SK-N-SH treated with all-trans-retinoic acid at 6 μM for 48 hours (cell line): ENCODE measurements at regions not wholly inside any gene's neighbourhood (a gene's known extent, or its start where the extent isn't known, plus 50 kb on each side); places are given as distances from the start of the nearest gene placed in this dataset.

ENCODE experiments used
- ATAC-seq: fragments of 200-7000 bp; cut with Tn5 transposase; 3 replicates; pipeline ENCODE4 v1.9.1; 2020; ENCODE audit warnings: mild to moderate bottlenecking, moderate library complexity
- ARNTL ChIP-seq: fragments of 450-650 bp; formaldehyde crosslinking; IDR thresholded peaks from 2 replicates; pipeline ENCODE4 v1.5.0; 2020; ENCODE audit warnings: low read depth, mild to moderate bottlenecking, moderate library complexity, borderline replicate concordance
- BACH2 ChIP-seq: fragments of 250-450 bp; sonication (Bioruptor Pico); IDR thresholded peaks from 2 replicates; pipeline ENCODE4 v1.9.0; 2021; ENCODE audit warnings: mild to moderate bottlenecking, borderline replicate concordance
- CSDC2 ChIP-seq: fragments of 250-450 bp; sonication (Bioruptor Pico); IDR thresholded peaks from 2 replicates; pipeline ENCODE4 v1.5.0; 2020; ENCODE audit warnings: mild to moderate bottlenecking, moderate library complexity
- ESRRG ChIP-seq: fragments of 250-450 bp; sonication (Bioruptor Pico); IDR thresholded peaks from 2 replicates; pipeline ENCODE4 v1.6.1; 2021; ENCODE audit warnings: mild to moderate bottlenecking
- GLIS3 ChIP-seq: fragments of 250-450 bp; sonication (Bioruptor Pico); IDR thresholded peaks from 2 replicates; pipeline ENCODE4 v1.5.0; 2020; ENCODE audit warnings: mild to moderate bottlenecking, moderate library complexity
- ISL1 ChIP-seq: fragments of 250-450 bp; sonication (Bioruptor Pico); IDR thresholded peaks from 2 replicates; pipeline ENCODE4 v2.1.2; 2022; ENCODE audit warnings: mild to moderate bottlenecking, moderate library complexity
- OSR1 ChIP-seq: fragments of 250-450 bp; sonication (Bioruptor Pico); IDR thresholded peaks from 2 replicates; pipeline ENCODE4 v1.8.0; 2022; ENCODE audit warnings: moderate library complexity, mild to moderate bottlenecking, inconsistent platforms
- PPARA ChIP-seq: fragments of 250-450 bp; sonication (Bioruptor Pico); IDR thresholded peaks from 2 replicates; pipeline ENCODE4 v1.5.0; 2020; ENCODE audit warnings: mild to moderate bottlenecking, borderline replicate concordance
- RARB ChIP-seq: fragments of 250-450 bp; sonication (Bioruptor Pico); IDR thresholded peaks from 2 replicates; pipeline ENCODE4 v1.8.0; 2021; ENCODE audit warnings: mild to moderate bottlenecking, moderate library complexity
- SNAI2 ChIP-seq: fragments of 250-450 bp; sonication (Bioruptor Pico); IDR thresholded peaks from 2 replicates; pipeline ENCODE4 v1.5.0; 2020; ENCODE audit warnings: mild to moderate bottlenecking, moderate library complexity
- TCF4 ChIP-seq: fragments of 250-450 bp; sonication (Bioruptor Pico); IDR thresholded peaks from 2 replicates; pipeline ENCODE4 v1.8.0; 2021; ENCODE audit warnings: mild to moderate bottlenecking, moderate library complexity, borderline replicate concordance
- TOX ChIP-seq: fragments of 250-450 bp; sonication (Bioruptor Pico); IDR thresholded peaks from 2 replicates; pipeline ENCODE4 v1.8.0; 2021; ENCODE audit warnings: mild to moderate bottlenecking, moderate library complexity, borderline replicate concordance
- ZC3H10 ChIP-seq: fragments of 250-450 bp; sonication (Bioruptor Pico); IDR thresholded peaks from 2 replicates; pipeline ENCODE4 v1.5.1; 2021; ENCODE audit warnings: mild to moderate bottlenecking, moderate library complexity
- ZFP3 ChIP-seq: fragments of 250-450 bp; sonication (Bioruptor Pico); IDR thresholded peaks from 2 replicates; pipeline ENCODE4 v1.5.0; 2020; ENCODE audit warnings: mild to moderate bottlenecking, moderate library complexity
- ZFP30 ChIP-seq: fragments of 450-650 bp; formaldehyde crosslinking; IDR thresholded peaks from 2 replicates; pipeline ENCODE4 v1.5.0; 2022; ENCODE audit warnings: mild to moderate bottlenecking, moderate library complexity
- ZNF565 ChIP-seq: fragments of 450-650 bp; formaldehyde crosslinking; conservative IDR thresholded peaks from 2 replicates; pipeline ENCODE4 v1.5.0; 2020; ENCODE audit warnings: low read depth, mild to moderate bottlenecking, moderate library complexity
- ZNF70 ChIP-seq: fragments of 450-650 bp; formaldehyde crosslinking; IDR thresholded peaks from 2 replicates; pipeline ENCODE4 v1.5.0; 2020; ENCODE audit warnings: mild to moderate bottlenecking, moderate library complexity
- ZNF8 ChIP-seq: fragments of 450-650 bp; formaldehyde crosslinking; IDR thresholded peaks from 2 replicates; pipeline ENCODE4 v1.5.0; 2020; ENCODE audit warnings: mild to moderate bottlenecking, moderate library complexity
- TF ChIP-seq, protein P1 (sequence below): fragments of 250-450 bp; sonication (Bioruptor Pico); IDR thresholded peaks from 2 replicates; pipeline ENCODE4 v1.5.1; 2020; ENCODE audit warnings: low read depth, mild to moderate bottlenecking, moderate library complexity
- TF ChIP-seq, protein P2 (sequence below): fragments of 250-450 bp; sonication (Bioruptor Pico); IDR thresholded peaks from 2 replicates; pipeline ENCODE4 v1.8.0; 2020; ENCODE audit warnings: mild to moderate bottlenecking, moderate library complexity, borderline replicate concordance
- TF ChIP-seq, protein P3 (sequence below): fragments of 250-450 bp; sonication (Bioruptor Pico); IDR thresholded peaks from 2 replicates; pipeline ENCODE4 v1.8.0; 2021; ENCODE audit warnings: low read depth, mild to moderate bottlenecking, moderate library complexity, borderline replicate concordance
- TF ChIP-seq, protein P4 (sequence below): fragments of 250-450 bp; sonication (Bioruptor Pico); IDR thresholded peaks from 2 replicates; pipeline ENCODE4 v1.5.1; 2021; ENCODE audit warnings: mild to moderate bottlenecking, moderate library complexity

DNA sequence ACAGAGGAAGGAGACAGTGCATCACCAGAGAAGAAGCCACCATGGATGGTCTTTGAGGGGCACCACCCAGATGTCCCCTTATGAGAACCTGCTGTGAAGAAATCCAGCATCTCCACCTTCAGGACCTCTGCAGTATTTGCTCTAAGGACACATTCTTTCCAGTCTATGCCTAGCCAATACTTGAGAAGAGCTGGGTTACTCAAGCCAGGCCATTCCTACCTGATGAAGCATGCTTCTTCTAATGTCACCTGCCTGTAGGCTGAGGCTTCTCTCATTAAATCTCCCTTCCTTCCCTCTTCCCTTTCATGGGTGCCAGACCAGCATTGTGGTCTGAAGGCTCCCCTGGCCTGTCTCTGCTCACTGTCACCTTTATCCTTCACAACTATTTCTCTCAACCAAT lies 654.5 kb upstream of the AUTS2 start:
- TF ChIP-seq ZFP3 (no peak), ZNF8 (CRISPR knock-in tag) (no peak), OSR1 (CRISPR knock-in tag) (no peak), GLIS3 (CRISPR knock-in tag) (no peak), ISL1 (CRISPR knock-in tag) (no peak), PPARA (no peak), ZFP30 (CRISPR knock-in tag) (no peak), ZNF70 (no peak), SNAI2 (no peak), TOX (CRISPR knock-in tag) (no peak), TCF4 (no peak), CSDC2 (no peak), ESRRG (CRISPR knock-in tag) (no peak), BACH2 (CRISPR knock-in tag) (no peak), ZC3H10 (CRISPR knock-in tag) (no peak), RARB (CRISPR knock-in tag) (no peak)
- TF ChIP-seq, protein P1, sequence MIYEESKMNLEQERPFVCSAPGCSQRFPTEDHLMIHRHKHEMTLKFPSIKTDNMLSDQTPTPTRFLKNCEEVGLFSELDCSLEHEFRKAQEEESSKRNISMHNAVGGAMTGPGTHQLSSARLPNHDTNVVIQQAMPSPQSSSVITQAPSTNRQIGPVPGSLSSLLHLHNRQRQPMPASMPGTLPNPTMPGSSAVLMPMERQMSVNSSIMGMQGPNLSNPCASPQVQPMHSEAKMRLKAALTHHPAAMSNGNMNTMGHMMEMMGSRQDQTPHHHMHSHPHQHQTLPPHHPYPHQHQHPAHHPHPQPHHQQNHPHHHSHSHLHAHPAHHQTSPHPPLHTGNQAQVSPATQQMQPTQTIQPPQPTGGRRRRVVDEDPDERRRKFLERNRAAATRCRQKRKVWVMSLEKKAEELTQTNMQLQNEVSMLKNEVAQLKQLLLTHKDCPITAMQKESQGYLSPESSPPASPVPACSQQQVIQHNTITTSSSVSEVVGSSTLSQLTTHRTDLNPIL, result no peak
- TF ChIP-seq, protein P2, sequence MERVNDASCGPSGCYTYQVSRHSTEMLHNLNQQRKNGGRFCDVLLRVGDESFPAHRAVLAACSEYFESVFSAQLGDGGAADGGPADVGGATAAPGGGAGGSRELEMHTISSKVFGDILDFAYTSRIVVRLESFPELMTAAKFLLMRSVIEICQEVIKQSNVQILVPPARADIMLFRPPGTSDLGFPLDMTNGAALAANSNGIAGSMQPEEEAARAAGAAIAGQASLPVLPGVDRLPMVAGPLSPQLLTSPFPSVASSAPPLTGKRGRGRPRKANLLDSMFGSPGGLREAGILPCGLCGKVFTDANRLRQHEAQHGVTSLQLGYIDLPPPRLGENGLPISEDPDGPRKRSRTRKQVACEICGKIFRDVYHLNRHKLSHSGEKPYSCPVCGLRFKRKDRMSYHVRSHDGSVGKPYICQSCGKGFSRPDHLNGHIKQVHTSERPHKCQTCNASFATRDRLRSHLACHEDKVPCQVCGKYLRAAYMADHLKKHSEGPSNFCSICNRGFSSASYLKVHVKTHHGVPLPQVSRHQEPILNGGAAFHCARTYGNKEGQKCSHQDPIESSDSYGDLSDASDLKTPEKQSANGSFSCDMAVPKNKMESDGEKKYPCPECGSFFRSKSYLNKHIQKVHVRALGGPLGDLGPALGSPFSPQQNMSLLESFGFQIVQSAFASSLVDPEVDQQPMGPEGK, result no peak
- TF ChIP-seq, protein P3, sequence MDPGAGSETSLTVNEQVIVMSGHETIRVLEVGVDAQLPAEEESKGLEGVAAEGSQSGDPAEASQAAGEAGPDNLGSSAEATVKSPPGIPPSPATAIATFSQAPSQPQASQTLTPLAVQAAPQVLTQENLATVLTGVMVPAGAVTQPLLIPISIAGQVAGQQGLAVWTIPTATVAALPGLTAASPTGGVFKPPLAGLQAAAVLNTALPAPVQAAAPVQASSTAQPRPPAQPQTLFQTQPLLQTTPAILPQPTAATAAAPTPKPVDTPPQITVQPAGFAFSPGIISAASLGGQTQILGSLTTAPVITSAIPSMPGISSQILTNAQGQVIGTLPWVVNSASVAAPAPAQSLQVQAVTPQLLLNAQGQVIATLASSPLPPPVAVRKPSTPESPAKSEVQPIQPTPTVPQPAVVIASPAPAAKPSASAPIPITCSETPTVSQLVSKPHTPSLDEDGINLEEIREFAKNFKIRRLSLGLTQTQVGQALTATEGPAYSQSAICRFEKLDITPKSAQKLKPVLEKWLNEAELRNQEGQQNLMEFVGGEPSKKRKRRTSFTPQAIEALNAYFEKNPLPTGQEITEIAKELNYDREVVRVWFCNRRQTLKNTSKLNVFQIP, result no peak
- TF ChIP-seq, protein P4, sequence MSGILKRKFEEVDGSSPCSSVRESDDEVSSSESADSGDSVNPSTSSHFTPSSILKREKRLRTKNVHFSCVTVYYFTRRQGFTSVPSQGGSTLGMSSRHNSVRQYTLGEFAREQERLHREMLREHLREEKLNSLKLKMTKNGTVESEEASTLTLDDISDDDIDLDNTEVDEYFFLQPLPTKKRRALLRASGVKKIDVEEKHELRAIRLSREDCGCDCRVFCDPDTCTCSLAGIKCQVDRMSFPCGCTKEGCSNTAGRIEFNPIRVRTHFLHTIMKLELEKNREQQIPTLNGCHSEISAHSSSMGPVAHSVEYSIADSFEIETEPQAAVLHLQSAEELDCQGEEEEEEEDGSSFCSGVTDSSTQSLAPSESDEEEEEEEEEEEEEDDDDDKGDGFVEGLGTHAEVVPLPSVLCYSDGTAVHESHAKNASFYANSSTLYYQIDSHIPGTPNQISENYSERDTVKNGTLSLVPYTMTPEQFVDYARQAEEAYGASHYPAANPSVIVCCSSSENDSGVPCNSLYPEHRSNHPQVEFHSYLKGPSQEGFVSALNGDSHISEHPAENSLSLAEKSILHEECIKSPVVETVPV (CRISPR knock-in tag), result no peak
- no peak for ATAC-seq

DNA sequence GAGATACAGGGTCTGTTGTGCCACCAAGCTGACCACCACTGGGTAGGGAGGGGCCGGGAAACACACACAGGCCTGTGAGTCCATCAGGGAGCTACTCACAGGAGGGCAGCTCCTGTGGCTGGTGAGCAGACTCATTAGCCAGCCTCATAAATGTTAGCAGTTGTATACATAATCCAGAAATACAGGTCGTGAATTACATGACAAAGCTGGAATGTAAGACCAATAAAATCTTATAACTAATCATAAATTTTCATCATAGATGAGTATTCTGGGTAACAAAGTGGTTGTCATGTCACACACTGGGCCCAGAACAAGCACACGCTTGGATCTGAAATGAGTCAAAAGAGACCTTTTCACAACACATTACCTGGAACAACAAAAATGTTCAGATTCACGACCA lies 642.6 kb upstream of the AUTS2 start:
- TF ChIP-seq ZFP3, result no peak
- no peak for TF ChIP-seq GLIS3 (CRISPR knock-in tag)
- TF ChIP-seq SNAI2, result no peak
- no peak for TF ChIP-seq ZNF565 (CRISPR knock-in tag)
- TF ChIP-seq RARB (CRISPR knock-in tag), result no peak
- TF ChIP-seq, protein P2, result no peak
- TF ChIP-seq TCF4, result no peak
- no peak for TF ChIP-seq ARNTL
- no peak for TF ChIP-seq ISL1 (CRISPR knock-in tag)
- no peak for TF ChIP-seq BACH2 (CRISPR knock-in tag)
- TF ChIP-seq ZNF8 (CRISPR knock-in tag), result no peak
- TF ChIP-seq, all 23 proteins: peak for 0
- ATAC-seq, result no peak

DNA sequence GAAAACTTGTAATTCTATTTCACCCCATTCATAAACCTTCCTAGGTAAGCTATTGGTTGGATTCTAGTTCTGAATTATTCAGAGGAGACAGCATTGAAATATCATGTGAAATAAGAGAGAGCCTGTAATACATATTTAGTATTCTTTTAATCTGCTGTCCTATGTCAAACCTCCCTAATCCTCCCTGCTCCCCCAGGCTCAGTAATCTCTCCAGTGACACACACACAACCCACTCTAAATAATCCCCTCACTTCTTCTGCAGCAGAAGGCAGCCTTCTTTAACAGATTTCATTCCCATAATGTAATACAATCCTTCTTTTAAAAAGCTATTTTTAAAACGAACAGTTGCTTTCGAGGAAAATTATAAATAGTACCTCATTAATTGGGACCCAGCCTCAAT lies 639.7 kb upstream of the AUTS2 start:
- TF ChIP-seq ZNF565 (CRISPR knock-in tag) (no peak), SNAI2 (no peak), ZNF70 (no peak), OSR1 (CRISPR knock-in tag) (no peak), ARNTL (no peak), GLIS3 (CRISPR knock-in tag) (no peak), ISL1 (CRISPR knock-in tag) (no peak), ZFP30 (CRISPR knock-in tag) (no peak), RARB (CRISPR knock-in tag) (no peak)
- TF ChIP-seq, protein P1, result no peak
- TF ChIP-seq, protein P4 (CRISPR knock-in tag), result no peak
- ATAC-seq, result no peak
